ENCODE measurements at regions not wholly inside any gene's neighbourhood (a gene's known extent, or its start where the extent isn't known, plus 50 kb on each side); places are given as distances from the start of the nearest gene placed in this dataset.
"Not testable (repeated sequence)": the region's sequence is repeated elsewhere in the genome, so short reads cannot be mapped to it uniquely, and the experiment has no call there.

DNA sequence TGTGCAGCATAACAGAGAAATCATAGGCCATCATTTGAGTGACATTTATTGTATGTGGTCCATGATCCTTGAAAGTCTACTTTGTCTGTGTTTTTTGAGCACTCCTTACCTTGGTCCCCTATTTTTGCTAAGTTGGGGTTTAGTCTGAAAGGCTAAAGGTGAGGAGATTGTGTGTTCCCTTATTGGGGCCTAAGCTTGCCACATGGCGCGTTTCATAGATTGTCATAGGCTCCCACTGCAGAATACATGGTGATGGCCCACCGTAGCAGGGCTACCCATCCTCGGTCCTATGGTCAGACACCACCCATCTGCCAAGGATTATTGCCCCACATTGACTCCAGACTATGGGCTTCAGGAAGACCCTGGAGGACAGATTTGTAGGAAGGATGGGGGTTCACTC lies 117.0 kb upstream of the ZSWIM2 start:
- no peak overlapping the region for H3K27ac ChIP-seq (ENCODE audit: low read depth, low read length)
- peaks cover 3% of the 10 kb centered on the region; the same call in 1 of the 2 replicates for H3K9me3 ChIP-seq (ENCODE audit: control insufficient read depth, insufficient read depth, low read depth, low read length)
- H3K4me3 ChIP-seq (ENCODE audit: low read depth, low read length): no peak overlapping the region
- no peaks in the 10 kb centered on the region for H3K36me3 ChIP-seq (ENCODE audit: control insufficient read depth, insufficient read depth, low read length)
- H3K9ac ChIP-seq (ENCODE audit: low read length): no peak overlapping the region
- H3K4me1 ChIP-seq (ENCODE audit: control insufficient read depth, insufficient read depth, low read length): no peaks in the 10 kb centered on the region
- H3K27me3 ChIP-seq (ENCODE audit: control insufficient read depth, insufficient read depth, low read length): no peaks in the 10 kb centered on the region

DNA sequence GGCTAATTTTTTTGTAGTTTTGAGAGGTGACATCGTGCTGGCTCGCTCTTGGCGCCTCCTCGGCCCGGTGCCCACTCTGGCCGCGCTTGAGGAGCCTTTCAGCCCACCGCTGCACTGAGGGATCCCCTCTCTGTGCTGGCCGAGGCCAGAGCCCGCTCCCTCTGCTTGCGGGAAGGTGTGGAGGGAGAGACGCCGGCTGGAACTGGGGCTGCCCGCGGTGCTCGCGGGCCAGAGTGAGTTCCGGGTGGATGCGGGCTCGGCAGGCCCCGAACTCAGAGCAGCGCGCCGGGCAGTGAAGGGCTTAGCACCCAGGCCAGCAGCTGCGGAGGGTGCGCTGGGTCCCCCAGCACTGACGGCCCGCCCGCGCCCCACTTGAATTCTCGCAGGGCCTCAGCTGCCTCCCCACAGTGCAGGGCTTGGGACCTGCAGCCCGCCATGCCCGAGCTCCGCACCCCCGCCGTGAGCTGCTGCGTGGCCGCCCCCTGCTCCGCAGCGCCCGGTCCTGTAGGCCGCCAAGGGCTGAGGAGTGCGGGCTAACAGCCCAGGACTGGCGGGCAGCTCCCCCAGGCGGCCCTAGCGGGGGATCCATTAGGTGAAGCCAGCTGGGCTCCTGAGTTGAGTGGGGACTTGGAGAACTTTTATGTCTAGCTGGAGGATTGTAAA lies 113.2 kb upstream of the ZSWIM2 start:
- Histone ChIP-seq H3K4me3 (ENCODE audit: low read depth, low read length) (no peak overlapping the region), H3K27ac (ENCODE audit: low read depth, low read length) (no peak overlapping the region), H3K9ac (ENCODE audit: low read length) (no peak overlapping the region), H3K36me3 (ENCODE audit: control insufficient read depth, insufficient read depth, low read length) (no peaks in the 10 kb centered on the region), H3K4me1 (ENCODE audit: control insufficient read depth, insufficient read depth, low read length) (no peaks in the 10 kb centered on the region), H3K9me3 (ENCODE audit: control insufficient read depth, insufficient read depth, low read depth, low read length) (peaks cover 3% of the 10 kb centered on the region; the same call in 1 of the 2 replicates), H3K27me3 (ENCODE audit: control insufficient read depth, insufficient read depth, low read length) (no peaks in the 10 kb centered on the region)

DNA sequence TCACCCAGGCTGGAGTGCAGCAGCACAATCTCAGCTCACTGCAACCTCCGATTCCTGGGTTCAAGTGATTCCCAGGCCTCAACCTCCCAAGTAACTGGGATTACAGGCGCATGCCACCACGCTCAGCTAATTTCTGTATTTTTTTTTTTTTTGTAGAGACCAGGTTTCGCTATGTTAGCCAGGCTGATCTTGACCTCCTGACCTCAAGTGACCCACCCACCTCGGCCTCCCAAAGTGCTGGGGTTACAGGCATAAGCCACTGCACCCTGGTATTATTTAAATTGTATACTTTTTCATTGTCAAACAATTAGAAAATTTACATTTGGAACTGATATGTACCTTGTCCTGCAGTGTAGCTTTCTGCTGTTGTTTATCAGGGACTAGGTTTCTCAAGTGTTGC lies 111.3 kb upstream of the ZSWIM2 start:
- not testable (repeated sequence) for H3K9me3 ChIP-seq (ENCODE audit: control insufficient read depth, insufficient read depth, low read depth, low read length); H3K4me1 ChIP-seq (ENCODE audit: control insufficient read depth, insufficient read depth, low read length); H3K9ac ChIP-seq (ENCODE audit: low read length); H3K4me3 ChIP-seq (ENCODE audit: low read depth, low read length); H3K36me3 ChIP-seq (ENCODE audit: control insufficient read depth, insufficient read depth, low read length); H3K27ac ChIP-seq (ENCODE audit: low read depth, low read length); H3K27me3 ChIP-seq (ENCODE audit: control insufficient read depth, insufficient read depth, low read length)

DNA sequence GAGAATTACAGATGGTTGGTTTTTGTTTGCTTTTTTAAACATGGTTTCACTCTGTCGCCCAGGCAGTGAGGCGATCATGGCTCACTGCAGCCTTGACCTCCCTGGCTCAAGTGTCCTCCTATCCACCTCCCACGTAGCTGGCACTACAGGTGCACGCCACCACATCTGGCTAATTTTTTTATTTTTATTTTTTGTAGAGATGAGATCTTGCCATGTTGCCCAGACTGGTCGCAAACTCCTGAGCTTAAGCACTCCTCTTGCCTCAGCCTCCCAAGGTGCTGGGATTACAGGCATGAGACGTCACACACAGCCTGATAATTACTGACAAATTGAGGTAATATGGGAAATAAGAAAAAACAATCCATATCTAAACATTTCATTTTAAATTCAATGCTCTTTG lies 110.5 kb upstream of the ZSWIM2 start:
- Histone ChIP-seq H3K9me3 (ENCODE audit: control insufficient read depth, insufficient read depth, low read depth, low read length) (peaks cover 3% of the 10 kb centered on the region; the same call in 1 of the 2 replicates), H3K4me3 (ENCODE audit: low read depth, low read length) (no peak overlapping the region), H3K9ac (ENCODE audit: low read length) (no peak overlapping the region), H3K27me3 (ENCODE audit: control insufficient read depth, insufficient read depth, low read length) (no peaks in the 10 kb centered on the region), H3K36me3 (ENCODE audit: control insufficient read depth, insufficient read depth, low read length) (no peaks in the 10 kb centered on the region), H3K27ac (ENCODE audit: low read depth, low read length) (no peak overlapping the region), H3K4me1 (ENCODE audit: control insufficient read depth, insufficient read depth, low read length) (no peaks in the 10 kb centered on the region)

DNA sequence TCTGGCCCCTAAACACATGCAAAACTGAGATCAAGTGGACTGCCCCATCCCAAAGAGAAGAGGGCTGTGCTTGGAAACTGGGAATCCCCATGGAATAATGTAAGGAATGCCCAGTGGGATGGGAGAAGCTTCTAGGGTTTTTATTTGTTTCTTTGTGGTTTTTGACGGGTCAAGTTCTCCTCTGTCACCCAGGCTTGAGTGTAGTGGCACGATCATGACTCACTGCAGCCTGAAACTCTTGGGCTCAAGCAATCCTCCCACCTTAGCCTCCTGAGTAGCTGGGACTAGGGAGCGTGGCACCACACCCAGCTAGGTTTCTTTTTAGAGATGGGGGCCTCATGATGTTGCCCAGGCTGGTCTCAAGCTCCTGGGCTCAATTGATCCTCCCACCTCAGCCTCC lies 101.7 kb upstream of the ZSWIM2 start:
- no peak overlapping the region for H3K27ac ChIP-seq (ENCODE audit: low read depth, low read length)
- no peaks in the 10 kb centered on the region for H3K27me3 ChIP-seq (ENCODE audit: control insufficient read depth, insufficient read depth, low read length)
- no peaks in the 10 kb centered on the region for H3K36me3 ChIP-seq (ENCODE audit: control insufficient read depth, insufficient read depth, low read length)
- H3K4me1 ChIP-seq (ENCODE audit: control insufficient read depth, insufficient read depth, low read length): no peaks in the 10 kb centered on the region
- H3K9ac ChIP-seq (ENCODE audit: low read length): no peak overlapping the region
- no peaks in the 10 kb centered on the region for H3K9me3 ChIP-seq (ENCODE audit: control insufficient read depth, insufficient read depth, low read depth, low read length)
- no peak overlapping the region for H3K4me3 ChIP-seq (ENCODE audit: low read depth, low read length)

DNA sequence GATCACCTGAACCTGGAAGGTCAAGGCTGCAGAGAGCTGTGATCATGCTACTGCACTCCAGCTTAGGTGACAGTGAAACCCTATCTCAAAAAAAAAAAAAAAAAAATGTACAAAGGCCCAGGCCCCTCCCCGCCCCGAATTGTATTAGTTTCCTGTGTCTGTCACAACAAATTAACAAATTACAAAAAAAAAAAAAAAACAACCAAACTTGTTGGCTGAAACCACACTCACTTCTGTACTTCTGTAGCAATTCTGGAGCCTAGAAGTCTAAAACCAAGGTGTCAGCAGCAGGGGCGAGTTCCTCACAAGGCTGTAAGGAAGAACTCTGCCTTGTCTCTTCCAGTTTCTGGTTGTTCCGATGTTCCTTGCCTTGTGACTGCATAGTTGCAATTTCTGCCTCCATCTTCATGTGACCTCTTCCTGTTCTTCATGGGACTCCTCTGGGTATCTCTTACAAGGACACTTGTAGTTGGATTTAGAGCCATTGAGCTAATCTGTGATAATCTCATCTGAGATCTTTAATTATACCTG lies 100.8 kb upstream of the ZSWIM2 start:
- Histone ChIP-seq H3K4me1 (ENCODE audit: control insufficient read depth, insufficient read depth, low read length) (no peaks in the 10 kb centered on the region), H3K4me3 (ENCODE audit: low read depth, low read length) (no peak overlapping the region), H3K9me3 (ENCODE audit: control insufficient read depth, insufficient read depth, low read depth, low read length) (no peaks in the 10 kb centered on the region), H3K27ac (ENCODE audit: low read depth, low read length) (no peak overlapping the region), H3K9ac (ENCODE audit: low read length) (no peak overlapping the region), H3K36me3 (ENCODE audit: control insufficient read depth, insufficient read depth, low read length) (no peaks in the 10 kb centered on the region), H3K27me3 (ENCODE audit: control insufficient read depth, insufficient read depth, low read length) (no peaks in the 10 kb centered on the region)

DNA sequence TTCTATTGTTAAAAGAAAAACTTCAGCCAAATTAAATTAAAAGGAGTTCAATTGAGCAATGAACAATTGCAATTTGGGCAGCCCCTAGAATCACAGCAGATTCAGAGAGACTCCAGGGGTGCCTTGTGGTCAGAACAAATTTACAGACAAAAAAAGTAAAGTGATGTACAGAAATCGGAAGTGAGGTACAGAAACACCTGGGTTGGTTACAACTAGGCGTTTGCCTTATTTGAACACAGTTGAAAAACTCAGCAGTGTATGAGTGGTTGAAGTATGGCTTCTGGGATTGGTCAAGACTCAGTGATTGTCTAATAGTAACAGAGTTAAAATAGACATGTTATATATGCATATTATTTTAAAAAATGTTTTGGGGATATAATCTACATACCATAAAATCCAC lies 98.5 kb upstream of the ZSWIM2 start:
- H3K9ac ChIP-seq (ENCODE audit: low read length): no peak overlapping the region

DNA sequence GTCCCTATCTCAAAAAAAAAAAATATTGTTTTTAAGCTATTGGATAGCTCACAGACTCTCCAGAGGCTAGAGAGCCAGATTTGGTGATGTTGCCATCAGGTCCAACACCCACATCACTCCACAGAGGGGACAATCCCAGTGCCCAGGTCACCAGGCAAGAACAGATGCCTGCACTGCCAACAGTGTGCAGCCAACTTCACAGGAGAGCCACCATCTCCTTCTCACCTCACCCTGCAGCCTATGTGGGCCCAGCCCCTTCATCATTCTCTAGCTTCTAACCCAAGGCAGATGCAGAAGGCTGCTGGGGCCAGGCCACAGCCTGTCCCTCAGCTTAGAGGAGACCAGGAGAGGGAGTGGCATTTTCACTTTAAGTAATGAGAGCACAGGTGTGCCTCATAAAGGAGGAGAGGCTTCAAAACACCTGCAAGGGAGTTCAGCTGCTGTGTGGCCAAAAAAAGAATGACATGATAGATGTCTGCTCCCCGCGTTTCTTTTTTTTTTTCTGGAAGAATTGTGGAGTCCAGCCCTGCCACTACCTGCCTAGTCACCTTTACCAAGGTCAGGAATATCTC lies 98.0 kb upstream of the ZSWIM2 start:
- no peaks in the 10 kb centered on the region for H3K27me3 ChIP-seq (ENCODE audit: control insufficient read depth, insufficient read depth, low read length)
- no peak overlapping the region for H3K27ac ChIP-seq (ENCODE audit: low read depth, low read length)
- no peaks in the 10 kb centered on the region for H3K9me3 ChIP-seq (ENCODE audit: control insufficient read depth, insufficient read depth, low read depth, low read length)
- no peaks in the 10 kb centered on the region for H3K4me1 ChIP-seq (ENCODE audit: control insufficient read depth, insufficient read depth, low read length)
- no peaks in the 10 kb centered on the region for H3K36me3 ChIP-seq (ENCODE audit: control insufficient read depth, insufficient read depth, low read length)
- no peak overlapping the region for H3K4me3 ChIP-seq (ENCODE audit: low read depth, low read length)
- H3K9ac ChIP-seq (ENCODE audit: low read length): no peak overlapping the region

More for the DNA sequence above, 98.5 kb upstream of the ZSWIM2 start:
- Histone ChIP-seq H3K4me1 (ENCODE audit: control insufficient read depth, insufficient read depth, low read length) (no peaks in the 10 kb centered on the region), H3K27me3 (ENCODE audit: control insufficient read depth, insufficient read depth, low read length) (no peaks in the 10 kb centered on the region), H3K36me3 (ENCODE audit: control insufficient read depth, insufficient read depth, low read length) (no peaks in the 10 kb centered on the region), H3K9me3 (ENCODE audit: control insufficient read depth, insufficient read depth, low read depth, low read length) (no peaks in the 10 kb centered on the region), H3K4me3 (ENCODE audit: low read depth, low read length) (no peak overlapping the region), H3K27ac (ENCODE audit: low read depth, low read length) (no peak overlapping the region)

DNA sequence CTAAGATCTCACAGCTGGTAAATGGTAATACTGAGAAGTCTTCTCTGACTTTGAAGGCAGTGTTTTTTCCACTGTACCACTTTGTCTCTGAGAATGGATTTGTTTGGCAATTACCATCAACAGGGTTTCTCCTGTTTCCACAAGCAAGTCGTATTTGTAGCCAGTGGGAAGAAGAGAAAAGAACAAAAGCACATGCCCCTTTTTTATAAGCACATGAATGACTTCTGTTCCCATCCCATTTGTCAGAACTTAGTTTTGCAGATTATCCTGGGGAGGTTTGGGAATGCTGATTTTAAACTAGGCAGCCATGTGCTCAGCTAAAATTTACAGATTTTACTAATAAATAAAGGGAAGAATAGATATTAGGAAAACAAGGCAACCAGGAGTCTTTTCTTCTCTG lies 92.9 kb upstream of the ZSWIM2 start:
- no peaks in the 10 kb centered on the region for H3K36me3 ChIP-seq (ENCODE audit: control insufficient read depth, insufficient read depth, low read length)
- no peak overlapping the region for H3K9ac ChIP-seq (ENCODE audit: low read length)
- H3K4me3 ChIP-seq (ENCODE audit: low read depth, low read length): no peak overlapping the region
- H3K4me1 ChIP-seq (ENCODE audit: control insufficient read depth, insufficient read depth, low read length): no peaks in the 10 kb centered on the region
- H3K27ac ChIP-seq (ENCODE audit: low read depth, low read length): no peak overlapping the region
- no peaks in the 10 kb centered on the region for H3K9me3 ChIP-seq (ENCODE audit: control insufficient read depth, insufficient read depth, low read depth, low read length)
- H3K27me3 ChIP-seq (ENCODE audit: control insufficient read depth, insufficient read depth, low read length): no peaks in the 10 kb centered on the region

DNA sequence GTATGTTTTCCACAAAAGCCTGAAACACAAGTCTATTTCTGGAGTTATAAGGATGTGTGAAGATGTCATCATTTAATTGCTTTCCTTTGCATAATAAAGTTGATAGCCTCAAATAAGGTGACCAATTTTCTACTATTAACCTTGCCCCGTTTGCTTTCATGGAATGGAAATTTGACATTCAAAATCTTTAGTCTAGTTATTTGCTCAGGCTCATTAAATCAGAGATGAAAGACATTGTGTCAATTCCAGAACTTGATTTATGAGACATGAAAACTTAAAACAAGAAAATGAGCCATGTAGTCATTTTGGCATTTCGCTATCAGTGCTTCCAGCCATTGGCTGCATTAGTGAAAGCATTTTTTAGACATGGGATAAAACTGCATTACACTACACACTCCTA lies 91.5 kb upstream of the ZSWIM2 start:
- Histone ChIP-seq H3K9me3 (ENCODE audit: control insufficient read depth, insufficient read depth, low read depth, low read length) (no peaks in the 10 kb centered on the region), H3K4me1 (ENCODE audit: control insufficient read depth, insufficient read depth, low read length) (no peaks in the 10 kb centered on the region), H3K36me3 (ENCODE audit: control insufficient read depth, insufficient read depth, low read length) (no peaks in the 10 kb centered on the region), H3K27ac (ENCODE audit: low read depth, low read length) (no peak overlapping the region), H3K9ac (ENCODE audit: low read length) (no peak overlapping the region), H3K4me3 (ENCODE audit: low read depth, low read length) (no peak overlapping the region), H3K27me3 (ENCODE audit: control insufficient read depth, insufficient read depth, low read length) (no peaks in the 10 kb centered on the region)

DNA sequence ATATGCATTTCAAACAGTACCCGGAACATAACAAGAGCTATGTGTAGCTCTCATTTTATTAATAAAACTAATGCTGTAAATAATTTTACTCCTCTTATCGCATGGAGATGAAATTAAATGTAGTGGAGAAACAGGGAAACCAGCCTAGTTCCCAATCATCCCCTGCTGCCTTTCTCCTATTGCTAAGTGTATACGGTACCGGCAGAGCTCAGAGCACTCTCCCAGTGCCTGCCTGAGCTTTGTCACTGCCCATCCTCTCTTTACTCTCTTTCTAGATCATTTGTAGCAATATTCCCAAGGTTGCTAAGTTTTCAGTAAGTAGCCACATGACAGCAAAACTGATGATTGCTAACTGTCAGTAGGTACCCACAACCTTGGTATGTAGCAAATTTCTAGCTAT lies 85.5 kb upstream of the ZSWIM2 start:
- H3K27ac ChIP-seq (ENCODE audit: low read depth, low read length): no peak overlapping the region
- H3K27me3 ChIP-seq (ENCODE audit: control insufficient read depth, insufficient read depth, low read length): no peaks in the 10 kb centered on the region
- H3K4me1 ChIP-seq (ENCODE audit: control insufficient read depth, insufficient read depth, low read length): no peaks in the 10 kb centered on the region
- H3K36me3 ChIP-seq (ENCODE audit: control insufficient read depth, insufficient read depth, low read length): no peaks in the 10 kb centered on the region
- no peak overlapping the region for H3K9ac ChIP-seq (ENCODE audit: low read length)
- no peaks in the 10 kb centered on the region for H3K9me3 ChIP-seq (ENCODE audit: control insufficient read depth, insufficient read depth, low read depth, low read length)
- no peak overlapping the region for H3K4me3 ChIP-seq (ENCODE audit: low read depth, low read length)
